ENCODE measurements at regions not wholly inside any gene's neighbourhood (a gene's known extent, or its start where the extent isn't known, plus 50 kb on each side); places are given as distances from the start of the nearest gene placed in this dataset.

- Histone ChIP-seq H3K27me3 (ENCODE audit: control insufficient read depth, insufficient read depth, low read length) (no peaks in the 10 kb centered on the region), H3K4me1 (ENCODE audit: control insufficient read depth in 2 of 3, insufficient read depth in 2 of 3, low read depth in 1 of 3, low read length in 3 of 3) (peaks cover 0 to 10% (median 0%) of the 10 kb centered on the region in 3 donors), H3K9me3 (ENCODE audit: control insufficient read depth in 2 of 3, insufficient read depth in 1 of 3, low read length in 3 of 3) (peaks cover 0 to 3% (median 0%) of the 10 kb centered on the region in 3 donors), H3K4me3 (ENCODE audit: low read length in 3 of 3) (no peak overlapping the region), H3K36me3 (ENCODE audit: control insufficient read depth in 2 of 3, insufficient read depth in 3 of 3, low read length in 3 of 3) (no peaks in the 10 kb centered on the region), H3K27ac (ENCODE audit: low read depth in 2 of 2, low read length in 2 of 2) (no peak overlapping the region), H3K9ac (ENCODE audit: low read length in 3 of 3) (no peak overlapping the region)
- intact Hi-C loops (cut with DNase I), result no loop called here
- no peak for TF ChIP-seq CTCF (IDR thresholded peaks at IDR 0.05; ENCODE audit: borderline replicate concordance, extremely low read depth, insufficient read depth)
- no peak for DNase-seq
- FAIRE-seq, result no peak
These were observed 173.8 kb upstream of the SLC30A5 start for GRCh38 chr5:68919988-68920490.

DNA sequence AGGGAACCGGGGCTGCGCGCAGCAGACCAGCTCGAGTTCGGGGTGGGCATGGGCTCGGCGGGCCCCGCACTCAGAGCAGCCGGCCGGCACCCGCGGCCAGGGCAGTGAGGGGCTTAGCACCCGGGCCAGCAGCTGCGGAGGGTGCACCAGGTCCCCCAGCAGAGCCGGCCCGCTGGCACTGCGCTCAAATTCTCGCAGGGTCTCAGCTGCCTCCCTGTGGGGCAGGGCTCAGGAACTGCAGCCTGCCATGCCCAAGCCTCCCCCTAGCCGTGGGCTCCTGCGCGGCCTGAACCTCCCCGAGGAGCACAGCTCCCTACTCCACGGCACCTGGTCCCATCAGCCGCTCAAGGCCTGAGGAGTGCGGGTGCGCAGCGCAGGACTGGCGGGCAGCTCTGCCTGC is 172.9 kb upstream of the SLC30A5 start:
- TF ChIP-seq CTCF (IDR thresholded peaks at IDR 0.05; ENCODE audit: borderline replicate concordance, extremely low read depth, insufficient read depth), result no peak
- FAIRE-seq (no peak), DNase-seq (no peak)
- no peaks in the 10 kb centered on the region for H3K27me3 ChIP-seq (ENCODE audit: control insufficient read depth, insufficient read depth, low read length)
- H3K9ac ChIP-seq (ENCODE audit: low read length in 3 of 3), result no peak overlapping the region
- intact Hi-C loops (cut with DNase I), result no loop called here
- peaks cover 0 to 11% (median 0%) of the 10 kb centered on the region in 3 donors for H3K4me1 ChIP-seq (ENCODE audit: control insufficient read depth in 2 of 3, insufficient read depth in 2 of 3, low read depth in 1 of 3, low read length in 3 of 3)
- no peak overlapping the region for H3K27ac ChIP-seq (ENCODE audit: low read depth in 2 of 2, low read length in 2 of 2)
- H3K36me3 ChIP-seq (ENCODE audit: control insufficient read depth in 2 of 3, insufficient read depth in 3 of 3, low read length in 3 of 3), result no peaks in the 10 kb centered on the region
- H3K4me3 ChIP-seq (ENCODE audit: low read length in 3 of 3), result no peak overlapping the region
- H3K9me3 ChIP-seq (ENCODE audit: control insufficient read depth in 2 of 3, insufficient read depth in 1 of 3, low read length in 3 of 3), result peaks cover 0 to 3% (median 0%) of the 10 kb centered on the region in 3 donors

GRCh38 chr5:68922172-68922987 is 171.4 kb upstream of the SLC30A5 start:
- no peak for FAIRE-seq

More at GRCh38 chr5:68922172-68922987, 171.4 kb upstream of the SLC30A5 start:
- Histone ChIP-seq H3K9ac (ENCODE audit: low read length in 3 of 3) (no peak overlapping the region), H3K36me3 (ENCODE audit: control insufficient read depth in 2 of 3, insufficient read depth in 3 of 3, low read length in 3 of 3) (no peaks in the 10 kb centered on the region), H3K4me1 (ENCODE audit: control insufficient read depth in 2 of 3, insufficient read depth in 2 of 3, low read depth in 1 of 3, low read length in 3 of 3) (peaks cover 0 to 11% (median 0%) of the 10 kb centered on the region in 3 donors), H3K27me3 (ENCODE audit: control insufficient read depth, insufficient read depth, low read length) (no peaks in the 10 kb centered on the region), H3K27ac (ENCODE audit: low read depth in 2 of 2, low read length in 2 of 2) (no peak overlapping the region), H3K4me3 (ENCODE audit: low read length in 3 of 3) (no peak overlapping the region), H3K9me3 (ENCODE audit: control insufficient read depth in 2 of 3, insufficient read depth in 1 of 3, low read length in 3 of 3) (peaks cover 0 to 3% (median 0%) of the 10 kb centered on the region in 3 donors)
- no peak for TF ChIP-seq CTCF (IDR thresholded peaks at IDR 0.05; ENCODE audit: borderline replicate concordance, extremely low read depth, insufficient read depth)
- no peak for DNase-seq
- intact Hi-C loops (cut with DNase I), result no loop called here

All from kidney (tissue), 13 donors.